ENCODE measurements at regions not wholly inside any gene's neighbourhood (a gene's known extent, or its start where the extent isn't known, plus 50 kb on each side); places are given as distances from the start of the nearest gene placed in this dataset.

DNA sequence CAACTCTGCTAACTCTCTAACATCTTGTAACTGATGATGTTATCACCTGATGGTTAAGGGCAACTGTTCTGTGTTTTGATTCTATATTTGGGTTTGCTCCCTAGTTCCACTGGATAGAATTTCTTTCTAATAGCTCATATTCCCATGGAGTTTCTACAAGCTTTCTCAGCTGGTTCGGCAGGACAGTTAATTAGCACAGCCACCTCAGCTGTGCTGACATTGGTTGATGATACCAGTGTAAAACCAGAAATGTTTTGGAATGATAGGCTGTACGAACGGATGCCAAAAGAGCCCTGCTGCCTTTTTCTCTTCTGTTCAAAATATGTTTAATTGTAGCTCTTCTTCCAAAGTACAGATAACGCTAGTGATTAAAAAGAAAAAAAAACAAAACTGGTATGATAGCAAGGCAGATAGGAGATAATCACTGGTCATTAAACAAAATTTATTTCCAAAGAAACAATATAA is 440.5 kb upstream of the ZNF608 start:
- no peak overlapping the region for H3K4me3 ChIP-seq (ENCODE audit: low read depth in 2 of 2, low read length in 2 of 2)
- BruUV-seq (replicated peaks) = no TSS peak
- H3K27me3 ChIP-seq (ENCODE audit: control insufficient read depth, insufficient read depth, low read length) = no peaks in the 10 kb centered on the region
- ATAC-seq (no peak), DNase-seq (ENCODE audit: low read depth, low spot score) (no peak)
- TF ChIP-seq TCF7L2 (IDR thresholded peaks at IDR 0.05; ENCODE audit: low read depth, low read length) (no peak), POLR2AphosphoS5 (IDR thresholded peaks at IDR 0.05; ENCODE audit: low read depth, low read length) (no peak), SIN3A (IDR thresholded peaks at IDR 0.05; ENCODE audit: borderline replicate concordance, insufficient read depth, low read depth, low read length) (no peak)
- TF ChIP-seq, protein P1, sequence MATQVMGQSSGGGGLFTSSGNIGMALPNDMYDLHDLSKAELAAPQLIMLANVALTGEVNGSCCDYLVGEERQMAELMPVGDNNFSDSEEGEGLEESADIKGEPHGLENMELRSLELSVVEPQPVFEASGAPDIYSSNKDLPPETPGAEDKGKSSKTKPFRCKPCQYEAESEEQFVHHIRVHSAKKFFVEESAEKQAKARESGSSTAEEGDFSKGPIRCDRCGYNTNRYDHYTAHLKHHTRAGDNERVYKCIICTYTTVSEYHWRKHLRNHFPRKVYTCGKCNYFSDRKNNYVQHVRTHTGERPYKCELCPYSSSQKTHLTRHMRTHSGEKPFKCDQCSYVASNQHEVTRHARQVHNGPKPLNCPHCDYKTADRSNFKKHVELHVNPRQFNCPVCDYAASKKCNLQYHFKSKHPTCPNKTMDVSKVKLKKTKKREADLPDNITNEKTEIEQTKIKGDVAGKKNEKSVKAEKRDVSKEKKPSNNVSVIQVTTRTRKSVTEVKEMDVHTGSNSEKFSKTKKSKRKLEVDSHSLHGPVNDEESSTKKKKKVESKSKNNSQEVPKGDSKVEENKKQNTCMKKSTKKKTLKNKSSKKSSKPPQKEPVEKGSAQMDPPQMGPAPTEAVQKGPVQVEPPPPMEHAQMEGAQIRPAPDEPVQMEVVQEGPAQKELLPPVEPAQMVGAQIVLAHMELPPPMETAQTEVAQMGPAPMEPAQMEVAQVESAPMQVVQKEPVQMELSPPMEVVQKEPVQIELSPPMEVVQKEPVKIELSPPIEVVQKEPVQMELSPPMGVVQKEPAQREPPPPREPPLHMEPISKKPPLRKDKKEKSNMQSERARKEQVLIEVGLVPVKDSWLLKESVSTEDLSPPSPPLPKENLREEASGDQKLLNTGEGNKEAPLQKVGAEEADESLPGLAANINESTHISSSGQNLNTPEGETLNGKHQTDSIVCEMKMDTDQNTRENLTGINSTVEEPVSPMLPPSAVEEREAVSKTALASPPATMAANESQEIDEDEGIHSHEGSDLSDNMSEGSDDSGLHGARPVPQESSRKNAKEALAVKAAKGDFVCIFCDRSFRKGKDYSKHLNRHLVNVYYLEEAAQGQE (IDR thresholded peaks at IDR 0.05; ENCODE audit: insufficient read depth in 1 of 2, low read depth in 2 of 2, low read length in 1 of 2) = no peak
- TF ChIP-seq, protein P2, sequence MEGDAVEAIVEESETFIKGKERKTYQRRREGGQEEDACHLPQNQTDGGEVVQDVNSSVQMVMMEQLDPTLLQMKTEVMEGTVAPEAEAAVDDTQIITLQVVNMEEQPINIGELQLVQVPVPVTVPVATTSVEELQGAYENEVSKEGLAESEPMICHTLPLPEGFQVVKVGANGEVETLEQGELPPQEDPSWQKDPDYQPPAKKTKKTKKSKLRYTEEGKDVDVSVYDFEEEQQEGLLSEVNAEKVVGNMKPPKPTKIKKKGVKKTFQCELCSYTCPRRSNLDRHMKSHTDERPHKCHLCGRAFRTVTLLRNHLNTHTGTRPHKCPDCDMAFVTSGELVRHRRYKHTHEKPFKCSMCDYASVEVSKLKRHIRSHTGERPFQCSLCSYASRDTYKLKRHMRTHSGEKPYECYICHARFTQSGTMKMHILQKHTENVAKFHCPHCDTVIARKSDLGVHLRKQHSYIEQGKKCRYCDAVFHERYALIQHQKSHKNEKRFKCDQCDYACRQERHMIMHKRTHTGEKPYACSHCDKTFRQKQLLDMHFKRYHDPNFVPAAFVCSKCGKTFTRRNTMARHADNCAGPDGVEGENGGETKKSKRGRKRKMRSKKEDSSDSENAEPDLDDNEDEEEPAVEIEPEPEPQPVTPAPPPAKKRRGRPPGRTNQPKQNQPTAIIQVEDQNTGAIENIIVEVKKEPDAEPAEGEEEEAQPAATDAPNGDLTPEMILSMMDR (IDR thresholded peaks at IDR 0.05) = no peak
- peak overlapping the region; percentile 36; the same call in 1 of the 2 replicates for H3K27ac ChIP-seq (ENCODE audit: low read length)
- CTCF ChIA-PET = interaction anchor here (0.7 kb wide), 1 partner anchor 241 kb away, joined by 4 read pairs; no protein-coding TSS in a partner anchor
- no peaks in the 10 kb centered on the region for H3K36me3 ChIP-seq (ENCODE audit: control insufficient read depth, insufficient read depth, low read length)
- in situ Hi-C loops (cut with HindIII; ENCODE audit: low pct_unique_long_range_greater_than_20kb, low sequenced_read_pairs) = no loop called here
- no peaks in the 10 kb centered on the region for H3K9me3 ChIP-seq (ENCODE audit: control insufficient read depth, insufficient read depth, low read depth, low read length)
- POLR2A ChIA-PET = no interaction called here
- intact Hi-C loops (cut with micrococcal nuclease; ENCODE audit: unreplicated experiment) = no loop called here
- H3K4me1 ChIP-seq (ENCODE audit: control insufficient read depth, insufficient read depth, low read length) = peaks cover 17% of the 10 kb centered on the region

DNA sequence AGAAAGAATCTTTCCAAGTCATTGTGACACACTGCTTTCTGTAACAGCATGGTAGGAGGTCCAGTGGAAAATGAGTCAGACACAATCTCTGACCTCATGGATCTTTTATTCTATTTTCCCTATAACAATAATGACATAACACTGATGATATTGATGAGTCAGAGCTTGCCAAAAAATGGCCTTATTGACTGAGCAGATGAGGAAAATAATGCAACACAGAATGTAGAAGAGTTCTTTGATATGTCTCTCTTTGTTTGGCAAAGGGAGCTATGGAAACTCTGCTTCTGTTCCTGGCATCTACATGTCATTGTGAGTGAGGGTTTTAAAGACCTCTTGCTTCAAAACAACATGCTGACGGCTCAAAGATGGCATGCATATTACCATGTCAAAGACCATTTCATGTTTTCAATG is 443.1 kb upstream of the ZNF608 start:
- intact Hi-C loops (cut with micrococcal nuclease; ENCODE audit: unreplicated experiment) (no loop called here), in situ Hi-C loops (cut with HindIII; ENCODE audit: low pct_unique_long_range_greater_than_20kb, low sequenced_read_pairs) (no loop called here)
- no peaks in the 10 kb centered on the region for H3K36me3 ChIP-seq (ENCODE audit: control insufficient read depth, insufficient read depth, low read length)
- H3K27me3 ChIP-seq (ENCODE audit: control insufficient read depth, insufficient read depth, low read length) = no peaks in the 10 kb centered on the region
- DNase-seq (ENCODE audit: low read depth, low spot score) (no peak), ATAC-seq (no peak)
- ChIA-PET POLR2A (no interaction called here), CTCF (no interaction called here)
- TF ChIP-seq, protein P2 (IDR thresholded peaks at IDR 0.05) = no peak
- H3K9me3 ChIP-seq (ENCODE audit: control insufficient read depth, insufficient read depth, low read depth, low read length) = no peaks in the 10 kb centered on the region
- no TSS peak for BruUV-seq (replicated peaks)
- no peak overlapping the region for H3K4me3 ChIP-seq (ENCODE audit: low read depth in 2 of 2, low read length in 2 of 2)
- H3K27ac ChIP-seq (ENCODE audit: low read length) = peak overlapping the region; percentile 73; the same call in 1 of the 2 replicates
- H3K4me1 ChIP-seq (ENCODE audit: control insufficient read depth, insufficient read depth, low read length) = peaks cover 17% of the 10 kb centered on the region
